H9 (cell line): ENCODE measurements at regions not wholly inside any gene's neighbourhood (a gene's known extent, or its start where the extent isn't known, plus 50 kb on each side); places are given as distances from the start of the nearest gene placed in this dataset.

Source experiments
- DNase-seq: peaks from one replicate; pipeline ENCODE4 v3.0.0-alpha.2; 2017
- H2AFZ ChIP-seq: one replicate; pipeline ENCODE4 v1.6.1; 2013; ENCODE audit warnings: mild to moderate bottlenecking, low read length, control low read depth, moderate library complexity
- H2AK5ac ChIP-seq: 2 replicates; pipeline ENCODE4 v1.6.1; 2013; ENCODE audit warnings: low read length, control low read depth, mixed read lengths; ENCODE audit not compliant: insufficient read length
- H2BK120ac ChIP-seq: one replicate; pipeline ENCODE4 v1.6.1; 2013; ENCODE audit warnings: low read depth, mild to moderate bottlenecking, low read length, control low read depth, inconsistent platforms; ENCODE audit not compliant: poor library complexity, severe bottlenecking
- H2BK12ac ChIP-seq: 2 replicates; pipeline ENCODE4 v1.6.1; 2013; ENCODE audit warnings: low read length, control low read depth, mixed read lengths, low read depth; ENCODE audit not compliant: insufficient read length
- H2BK15ac ChIP-seq: 2 replicates; pipeline ENCODE4 v1.6.1; 2013; ENCODE audit warnings: low read depth, low read length, control low read depth
- H2BK20ac ChIP-seq: one replicate; pipeline ENCODE4 v1.6.1; 2013; ENCODE audit warnings: low read depth, mild to moderate bottlenecking, low read length, control low read depth, inconsistent platforms; ENCODE audit not compliant: poor library complexity, severe bottlenecking
- H2BK5ac ChIP-seq: 2 replicates; pipeline ENCODE4 v1.6.1; 2013; ENCODE audit warnings: low read length, control low read depth, mixed read lengths; ENCODE audit not compliant: insufficient read length
- H3K14ac ChIP-seq: 2 replicates; pipeline ENCODE4 v1.6.1; 2013; ENCODE audit warnings: low read length, control low read depth; ENCODE audit not compliant: insufficient read depth
- H3K18ac ChIP-seq: 2 replicates; pipeline ENCODE4 v1.6.1; 2013; ENCODE audit warnings: low read depth, mild to moderate bottlenecking, mixed read lengths, low read length, control low read depth; ENCODE audit not compliant: insufficient read length
- H3K23ac ChIP-seq: 2 replicates; pipeline ENCODE4 v1.6.1; 2013; ENCODE audit warnings: low read length, control low read depth, mixed read lengths, low read depth; ENCODE audit not compliant: insufficient read length
- H3K23me2 ChIP-seq: 2 replicates; pipeline ENCODE4 v1.6.1; 2013; ENCODE audit warnings: low read depth, mild to moderate bottlenecking, mixed read lengths, low read length, control low read depth; ENCODE audit not compliant: insufficient read length, poor library complexity, severe bottlenecking
- H3K27ac ChIP-seq: 2 replicates; pipeline ENCODE4 v1.5.1; 2013; ENCODE audit warnings: low read length, control low read depth, mixed read lengths, low read depth; ENCODE audit not compliant: insufficient read length
- H3K27me3 ChIP-seq: 2 replicates; pipeline ENCODE4 v1.6.1; 2013; ENCODE audit warnings: low read length, control low read depth, inconsistent platforms; ENCODE audit not compliant: insufficient read depth
- H3K4ac ChIP-seq: 2 replicates; pipeline ENCODE4 v1.6.1; 2013; ENCODE audit warnings: low read depth, mild to moderate bottlenecking, control low read depth, inconsistent platforms, low read length, moderate library complexity
- H3K4me1 ChIP-seq: 2 replicates; pipeline ENCODE4 v1.6.1; 2013; ENCODE audit warnings: low read length, control low read depth, inconsistent platforms; ENCODE audit not compliant: insufficient read depth
- H3K4me2 ChIP-seq: 2 replicates; pipeline ENCODE4 v1.6.1; 2013; ENCODE audit warnings: low read length, control low read depth, mixed read lengths; ENCODE audit not compliant: insufficient read length, insufficient read depth
- H3K56ac ChIP-seq: 2 replicates; pipeline ENCODE4 v1.6.1; 2013; ENCODE audit warnings: low read depth, mild to moderate bottlenecking, mixed read lengths, low read length, control low read depth; ENCODE audit not compliant: insufficient read length
- H3K79me1 ChIP-seq: 2 replicates; pipeline ENCODE4 v1.6.1; 2013; ENCODE audit warnings: low read depth, mild to moderate bottlenecking, moderate library complexity, low read length, control low read depth, inconsistent platforms; ENCODE audit not compliant: insufficient read depth, poor library complexity, severe bottlenecking
- H3K79me2 ChIP-seq: 2 replicates; pipeline ENCODE4 v1.6.1; 2013; ENCODE audit warnings: low read length, control low read depth, inconsistent platforms; ENCODE audit not compliant: insufficient read depth
- H3K9ac ChIP-seq: 2 replicates; pipeline ENCODE4 v1.6.1; 2013; ENCODE audit warnings: low read length, control low read depth, mixed read lengths; ENCODE audit not compliant: insufficient read length; ENCODE audit errors: extremely low read depth
- H3K9me3 ChIP-seq: one replicate; pipeline ENCODE4 v1.6.1; 2013; ENCODE audit warnings: low read depth, low read length, inconsistent platforms; ENCODE audit not compliant: control insufficient read depth
- H3T11ph ChIP-seq: one replicate; pipeline ENCODE4 v1.6.1; 2013; ENCODE audit warnings: mild to moderate bottlenecking, low read length, control low read depth, inconsistent platforms
- H4K20me1 ChIP-seq: one replicate; pipeline ENCODE4 v1.6.1; 2013; ENCODE audit not compliant: control insufficient read depth, insufficient read length, insufficient read depth
- H4K5ac ChIP-seq: 2 replicates; pipeline ENCODE4 v1.6.1; 2013; ENCODE audit warnings: low read depth, mild to moderate bottlenecking, mixed read lengths, low read length, control low read depth; ENCODE audit not compliant: insufficient read length
- H4K8ac ChIP-seq: replicated peaks from 2 replicates; pipeline ENCODE4 v1.6.1; 2013; ENCODE audit warnings: low read length, control low read depth, mixed read lengths, low read depth; ENCODE audit not compliant: insufficient read length
- H4K91ac ChIP-seq: 2 replicates; pipeline ENCODE4 v1.6.1; 2013; ENCODE audit warnings: low read depth, mild to moderate bottlenecking, moderate library complexity, mixed read lengths, low read length, control low read depth; ENCODE audit not compliant: insufficient read length
- H3K27ac Mint-ChIP-seq, 3 experiments: 2 replicates in 2 of 3; 3 replicates in 1 of 3; pipeline ENCODE4 v1.8.0; 2020 to 2021; ENCODE audit warnings: mixed read lengths in 3 of 3, mild to moderate bottlenecking in 1 of 3, moderate library complexity in 1 of 3
- H3K27me3 Mint-ChIP-seq: 2 replicates; pipeline ENCODE4 v1.8.0; 2021; ENCODE audit warnings: low read depth, mild to moderate bottlenecking, moderate library complexity, mixed read lengths
- H3K36me3 Mint-ChIP-seq, 3 experiments: 2 replicates in 2 of 3; 3 replicates in 1 of 3; pipeline ENCODE4 v1.8.0; 2020 to 2021; ENCODE audit warnings: low read depth in 3 of 3, mixed read lengths in 3 of 3; ENCODE audit not compliant: insufficient read depth in 1 of 3
- H3K4me1 Mint-ChIP-seq, 2 experiments: 2 replicates each; pipeline ENCODE4 v1.8.0; 2020; ENCODE audit warnings: mixed read lengths in 2 of 2
- H3K4me3 Mint-ChIP-seq, 2 experiments: 2 replicates in 1 of 2; 3 replicates in 1 of 2; pipeline ENCODE4 v1.8.0; 2020 to 2021; ENCODE audit warnings: mild to moderate bottlenecking in 2 of 2, mixed read lengths in 2 of 2, moderate library complexity in 1 of 2
- H3K9me3 Mint-ChIP-seq, 2 experiments: 2 replicates in 1 of 2; 3 replicates in 1 of 2; pipeline ENCODE4 v1.8.0; 2020; ENCODE audit warnings: mild to moderate bottlenecking in 2 of 2, mixed read lengths in 2 of 2, moderate library complexity in 1 of 2
- CTCF ChIP-seq: fragments of 200-600 bp; sonication (generic); conservative IDR thresholded peaks from 3 replicates; pipeline ENCODE4 v1.8.0; 2021; ENCODE audit warnings: antibody characterized with exemption, mild to moderate bottlenecking
- WGBS: extraction: QIAGEN DNeasy Blood & Tissue Kit; methylation state at CpG from one replicate; pipeline ENCODE4 v1.1.7; 2013; ENCODE audit warnings: missing lambda C conversion rate, low lambda C conversion rate, mixed read lengths; ENCODE audit not compliant: insufficient read length; ENCODE audit errors: extremely low coverage; 5-methylcytosine and 5-hydroxymethylcytosine counted together

- WGBS = no CpG with 5 or more reads among the region's 2 CpGs
- Histone ChIP-seq H3K79me2 (no peaks in the 10 kb centered on the region), H3K4me1 (no peaks in the 10 kb centered on the region)
Observed at GRCh38 chr2:82728090-82728489, 1731.0 kb downstream of the SUCLG1 start.

More at GRCh38 chr2:82728090-82728489, 1731.0 kb downstream of the SUCLG1 start:
- Histone ChIP-seq H3K27ac (no peak overlapping the region), H2BK12ac (no peak overlapping the region), H4K91ac (no peak overlapping the region), H2BK20ac (no peak overlapping the region), H2BK15ac (no peak overlapping the region), H2AFZ (no peak overlapping the region), H4K5ac (no peak overlapping the region), H3K4ac (no peak overlapping the region), H2BK5ac (no peak overlapping the region), H3K23me2 (no peaks in the 10 kb centered on the region), H3K9me3 (no peaks in the 10 kb centered on the region), H3K23ac (no peak overlapping the region), H3K27me3 (no peaks in the 10 kb centered on the region), H2AK5ac (no peak overlapping the region), H3K56ac (no peak overlapping the region), H2BK120ac (no peak overlapping the region), H3T11ph (no peak overlapping the region), H3K14ac (no peak overlapping the region), H3K79me1 (no peaks in the 10 kb centered on the region), H3K18ac (no peak overlapping the region), H4K8ac (no peak overlapping the region), H3K4me2 (no peak overlapping the region), H3K9ac (no peak overlapping the region), H4K20me1 (no peaks in the 10 kb centered on the region)
- Mint-ChIP-seq H3K27ac (no peak overlapping the region), H3K4me3 (no peak overlapping the region), H3K4me1 (peaks cover 4 to 5% of the 10 kb centered on the region in 2 experiments; a peak in 3 of 4 replicates), H3K36me3 (no peaks in the 10 kb centered on the region), H3K27me3 (no peaks in the 10 kb centered on the region), H3K9me3 (no peaks in the 10 kb centered on the region)
- TF ChIP-seq CTCF = no peak
- DNase-seq = no peak
